Retinal pigment epithelial cell (primary cell): ENCODE measurements at regions not wholly inside any gene's neighbourhood (a gene's known extent, or its start where the extent isn't known, plus 50 kb on each side); places are given as distances from the start of the nearest gene placed in this dataset.

Source experiments
- DNase-seq: peaks from one replicate; pipeline ENCODE4 v3.0.0-alpha.2; 2010; ENCODE audit warnings: low read depth
- H3K4me3 ChIP-seq: 2 replicates; pipeline ENCODE4 v1.5.1; 2011; ENCODE audit warnings: mild to moderate bottlenecking, low read length, control low read depth, moderate library complexity
- CTCF ChIP-seq: conservative IDR thresholded peaks from 2 replicates; pipeline ENCODE4 v1.5.1; 2011; ENCODE audit warnings: low read depth, low read length, control low read depth, inconsistent platforms

DNA sequence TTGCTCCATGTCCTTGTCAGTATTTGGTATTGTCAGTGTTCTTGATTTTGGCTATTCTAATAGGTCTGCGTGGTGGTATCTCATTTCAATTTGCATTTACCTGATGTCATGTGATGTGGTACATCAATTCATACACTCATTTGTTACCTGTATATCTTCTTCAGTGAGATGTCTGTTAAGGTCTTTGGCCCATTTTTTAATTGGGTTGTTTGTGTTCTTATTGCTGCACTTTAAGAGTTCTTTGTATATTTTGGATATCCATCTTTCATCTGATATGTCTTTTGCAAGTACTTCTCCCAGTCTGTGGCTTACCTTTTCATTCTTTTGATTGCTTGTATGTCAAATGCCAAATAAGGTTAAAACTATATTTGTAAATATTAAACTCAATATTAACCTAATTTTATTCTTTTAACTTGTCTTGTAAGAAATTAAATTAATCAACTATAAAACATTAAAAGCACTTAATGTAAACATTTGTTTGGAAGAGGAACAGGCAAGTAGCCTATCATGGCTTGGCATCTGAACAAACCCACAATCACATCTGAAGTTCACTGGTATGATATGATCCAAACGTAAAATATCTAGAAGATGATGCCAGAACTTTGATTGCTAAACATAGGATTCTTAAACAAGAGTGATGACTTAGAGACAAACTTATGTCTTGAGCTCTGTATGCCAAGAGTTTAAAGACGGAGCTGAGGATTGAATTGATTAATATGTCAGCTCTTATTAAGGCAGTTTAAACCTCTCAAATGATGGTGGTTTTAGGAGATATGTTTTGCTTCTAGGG, 587.3 kb downstream of the ANXA1 start:
- H3K4me3 ChIP-seq: no peak overlapping the region
- TF ChIP-seq CTCF: no peak
- DNase-seq: no peak

- no peak for TF ChIP-seq CTCF
- no peak overlapping the region for H3K4me3 ChIP-seq
- DNase-seq: no peak
Observed at GRCh38 chr9:73741316-73741715, 589.7 kb downstream of the ANXA1 start.

DNA sequence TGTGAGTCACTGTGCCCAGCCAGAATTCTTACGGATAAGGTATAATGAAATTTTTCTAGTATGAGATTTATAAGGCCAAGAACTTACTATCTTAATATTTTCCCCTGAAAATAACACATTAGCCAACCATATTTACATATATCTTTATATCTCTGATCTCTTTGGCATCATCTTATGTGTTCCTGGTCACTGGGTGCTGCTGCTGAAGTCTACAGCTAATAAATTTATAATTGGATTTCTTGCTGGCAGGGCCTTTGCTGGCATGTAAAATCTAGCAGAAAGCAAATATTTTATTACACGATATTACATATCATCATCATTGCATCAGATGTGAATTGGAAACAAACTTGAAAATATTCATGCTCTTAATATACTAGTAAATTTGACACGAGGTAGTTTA, 590.7 kb downstream of the ANXA1 start:
- H3K4me3 ChIP-seq: no peak overlapping the region
- no peak for DNase-seq
- TF ChIP-seq CTCF: no peak

DNA sequence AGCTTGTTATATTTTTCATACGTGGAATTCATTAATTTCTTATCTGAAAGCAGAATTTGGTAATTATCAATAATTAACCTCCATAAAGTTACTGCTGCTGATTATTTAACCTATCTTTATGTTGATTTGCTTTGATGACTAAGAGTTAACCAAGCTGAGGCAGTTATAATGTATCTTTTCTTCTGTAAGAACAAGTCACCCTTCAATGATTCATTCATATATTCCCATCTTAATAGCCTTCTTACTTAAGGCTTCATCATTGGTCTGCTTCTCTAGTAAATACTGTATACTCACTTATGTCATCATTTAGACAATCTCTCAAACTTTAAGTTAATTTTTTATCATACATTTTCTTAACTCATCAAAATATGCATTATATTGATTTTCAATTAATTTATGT, 592.2 kb downstream of the ANXA1 start:
- TF ChIP-seq CTCF: no peak
- no peak overlapping the region for H3K4me3 ChIP-seq
- DNase-seq: no peak

GRCh38 chr9:73745598-73745997, 593.9 kb downstream of the ANXA1 start:
- no peak for DNase-seq
- TF ChIP-seq CTCF: no peak
- H3K4me3 ChIP-seq: no peak overlapping the region

DNA sequence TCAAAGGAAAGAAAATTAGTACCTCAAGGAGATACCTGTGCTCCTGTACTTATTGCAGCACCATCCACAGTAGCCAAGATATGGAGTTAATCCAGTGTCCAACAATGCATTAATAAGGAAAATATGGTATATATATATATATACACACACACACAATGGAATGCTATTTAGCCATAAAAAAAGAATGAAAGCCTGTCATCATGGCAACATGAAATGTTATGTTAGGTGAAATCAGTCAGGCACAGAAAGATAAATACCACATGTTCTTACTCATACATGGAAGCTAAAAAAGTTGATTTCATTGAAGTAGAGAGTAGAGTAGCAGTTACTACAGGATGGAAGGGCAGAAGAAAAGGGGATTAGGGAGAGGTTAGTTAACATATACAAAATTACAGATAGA, 601.5 kb downstream of the ANXA1 start:
- DNase-seq: no peak
- H3K4me3 ChIP-seq: no peak overlapping the region
- no peak for TF ChIP-seq CTCF

DNA sequence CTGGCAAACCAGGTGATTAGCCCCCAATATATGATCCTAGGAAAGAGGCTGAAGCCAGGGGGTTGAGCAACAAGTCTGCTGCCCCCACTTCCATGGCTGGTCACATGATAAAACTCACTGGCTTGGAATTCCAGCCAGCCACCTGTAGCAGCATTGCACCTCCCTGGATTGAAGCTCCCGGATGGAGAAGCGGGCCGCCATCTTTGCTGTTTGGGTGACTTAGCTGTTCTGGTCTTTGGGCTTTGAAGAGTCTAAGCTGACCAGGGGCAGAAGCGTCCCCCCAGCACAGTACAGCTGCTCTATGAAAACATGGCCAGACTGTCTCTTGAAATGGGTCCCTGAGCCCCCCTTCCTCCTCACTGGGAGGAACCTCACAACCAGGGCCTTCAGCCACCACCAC, 610.2 kb downstream of the ANXA1 start:
- H3K4me3 ChIP-seq: no peak overlapping the region
- TF ChIP-seq CTCF: no peak
- no peak for DNase-seq
